Neuronal stem cell (in vitro differentiated cells): ENCODE measurements at regions not wholly inside any gene's neighbourhood (a gene's known extent, or its start where the extent isn't known, plus 50 kb on each side); places are given as distances from the start of the nearest gene placed in this dataset.

Source experiments
- DNase-seq: peaks from one replicate; pipeline ENCODE4 v3.0.0-alpha.2; 2013; ENCODE audit warnings: low spot score
- H2AFZ ChIP-seq: one replicate; pipeline ENCODE4 v1.6.1; 2013; ENCODE audit warnings: mild to moderate bottlenecking, low read length, inconsistent platforms
- H2AK5ac ChIP-seq: 2 replicates; pipeline ENCODE4 v1.6.1; 2013; ENCODE audit warnings: low read depth, mild to moderate bottlenecking, inconsistent platforms, low read length, moderate library complexity, mixed read lengths
- H2BK120ac ChIP-seq: 2 replicates; pipeline ENCODE4 v1.6.1; 2013; ENCODE audit warnings: low read depth, mild to moderate bottlenecking, inconsistent platforms, low read length, moderate library complexity, mixed read lengths
- H2BK12ac ChIP-seq: one replicate; pipeline ENCODE4 v1.6.1; 2013; ENCODE audit warnings: low read length, inconsistent platforms
- H2BK15ac ChIP-seq: 2 replicates; pipeline ENCODE4 v1.6.1; 2013; ENCODE audit warnings: mild to moderate bottlenecking, low read length, inconsistent platforms, mixed read lengths
- H2BK5ac ChIP-seq: one replicate; pipeline ENCODE4 v1.6.1; 2013; ENCODE audit warnings: inconsistent platforms, mild to moderate bottlenecking, low read length, moderate library complexity
- H3K14ac ChIP-seq: one replicate; pipeline ENCODE4 v1.6.1; 2013; ENCODE audit warnings: low read length, inconsistent platforms
- H3K18ac ChIP-seq: 2 replicates; pipeline ENCODE4 v1.6.1; 2013; ENCODE audit warnings: low read length, inconsistent platforms
- H3K23ac ChIP-seq: 2 replicates; pipeline ENCODE4 v1.6.1; 2013; ENCODE audit warnings: low read depth, mild to moderate bottlenecking, mixed read lengths, low read length, inconsistent platforms; ENCODE audit not compliant: poor library complexity
- H3K27ac ChIP-seq: replicated peaks from 3 replicates; pipeline ENCODE4 v1.5.1; 2013; ENCODE audit warnings: low read length, inconsistent platforms
- H3K27me3 ChIP-seq, 3 experiments: 2 replicates each; pipeline ENCODE4 v1.6.1; 2013; ENCODE audit warnings: low read length in 3 of 3, mild to moderate bottlenecking in 2 of 3, inconsistent platforms in 1 of 3, low read depth in 1 of 3, mixed read lengths in 1 of 3, moderate library complexity in 1 of 3; ENCODE audit not compliant: control insufficient read depth in 3 of 3, insufficient read depth in 3 of 3
- H3K36me3 ChIP-seq, 2 donors: replicated peaks in 1 of 2; 2 replicates each; pipeline ENCODE4 v1.6.1; 2013; ENCODE audit warnings: low read length in 2 of 2; ENCODE audit not compliant: control insufficient read depth in 2 of 2, insufficient read depth in 2 of 2
- H3K4ac ChIP-seq: 2 replicates; pipeline ENCODE4 v1.6.1; 2013; ENCODE audit warnings: inconsistent platforms, mild to moderate bottlenecking, low read length, moderate library complexity
- H3K4me1 ChIP-seq, 2 donors: 1 replicate in 1 of 2; 2 replicates in 1 of 2; pipeline ENCODE4 v1.6.1; 2013; ENCODE audit warnings: low read length in 2 of 2, low read depth in 1 of 2; ENCODE audit not compliant: control insufficient read depth in 2 of 2, insufficient read depth in 1 of 2
- H3K4me2 ChIP-seq: one replicate; pipeline ENCODE4 v1.6.1; 2013; ENCODE audit warnings: mild to moderate bottlenecking, low read length, inconsistent platforms; ENCODE audit not compliant: insufficient read depth, poor library complexity, severe bottlenecking
- H3K4me3 ChIP-seq, 2 donors: 2 replicates each; pipeline ENCODE4 v1.5.1; 2013; ENCODE audit warnings: low read length in 2 of 2, mild to moderate bottlenecking in 2 of 2, inconsistent platforms in 1 of 2, moderate library complexity in 1 of 2
- H3K79me1 ChIP-seq: one replicate; pipeline ENCODE4 v1.6.1; 2013; ENCODE audit warnings: low read depth, mild to moderate bottlenecking, inconsistent platforms, low read length, moderate library complexity
- H3K9ac ChIP-seq: one replicate; pipeline ENCODE4 v1.6.1; 2013; ENCODE audit warnings: mild to moderate bottlenecking, low read depth, low read length, inconsistent platforms; ENCODE audit not compliant: poor library complexity
- H3K9me3 ChIP-seq, 2 donors: replicated peaks in 1 of 2; 2 replicates each; pipeline versions ENCODE3 to v1.6.1; 2013; ENCODE audit warnings: low read length in 2 of 2, mild to moderate bottlenecking in 2 of 2, inconsistent platforms in 1 of 2, low read depth in 1 of 2, mixed read lengths in 1 of 2, moderate library complexity in 1 of 2; ENCODE audit not compliant: control insufficient read depth in 2 of 2, insufficient read depth in 1 of 2
- H4K8ac ChIP-seq: one replicate; pipeline ENCODE4 v1.6.1; 2013; ENCODE audit warnings: low read depth, mild to moderate bottlenecking, inconsistent platforms, low read length, moderate library complexity
- H4K91ac ChIP-seq: one replicate; pipeline ENCODE4 v1.6.1; 2013; ENCODE audit warnings: low read length, low read depth, mild to moderate bottlenecking, inconsistent platforms; ENCODE audit not compliant: poor library complexity
- WGBS, 2 donors: extraction: QIAGEN DNeasy Blood & Tissue Kit; methylation state at CpG; one replicate each; pipeline ENCODE4 v1.1.7; 2013; ENCODE audit warnings: missing lambda C conversion rate in 2 of 2, mixed read lengths in 1 of 2; ENCODE audit not compliant: insufficient read length in 2 of 2, insufficient replicate concordance in 1 of 2; ENCODE audit errors: extremely low coverage in 2 of 2; 5-methylcytosine and 5-hydroxymethylcytosine counted together

GRCh38 chr15:88730751-88731150 lies 72.5 kb upstream of the ACAN start:
- Histone ChIP-seq H3K36me3 (no peaks in the 10 kb centered on the region), H3K18ac (no peak overlapping the region), H2BK120ac (no peak overlapping the region), H3K4me2 (no peak overlapping the region), H3K4me1 (no peaks in the 10 kb centered on the region), H4K91ac (no peak overlapping the region), H3K9me3 (peaks cover 0 to 2% of the 10 kb centered on the region in 2 donors), H2BK15ac (no peak overlapping the region), H3K27me3 (peaks cover 0 to 6% (median 0%) of the 10 kb centered on the region in 3 experiments), H3K4ac (no peak overlapping the region), H3K14ac (no peak overlapping the region), H2AFZ (no peak overlapping the region), H3K4me3 (no peak overlapping the region), H2BK5ac (no peak overlapping the region), H3K23ac (no peak overlapping the region), H3K27ac (no peak overlapping the region), H3K79me1 (no peaks in the 10 kb centered on the region), H4K8ac (no peak overlapping the region), H3K9ac (no peak overlapping the region), H2BK12ac (no peak overlapping the region), H2AK5ac (no peak overlapping the region)
- no CpG with 5 or more reads among the region's 3 CpGs for WGBS, 2 donors
- no peak for DNase-seq

- Histone ChIP-seq H3K4me3 (no peak overlapping the region), H3K18ac (no peak overlapping the region), H2BK15ac (no peak overlapping the region), H3K23ac (no peak overlapping the region), H2BK5ac (no peak overlapping the region), H3K4me1 (peaks cover 0 to 3% of the 10 kb centered on the region in 2 donors), H3K4me2 (no peak overlapping the region), H3K27ac (no peak overlapping the region), H3K14ac (no peak overlapping the region), H2BK120ac (no peak overlapping the region), H3K9me3 (peaks cover 0 to 2% of the 10 kb centered on the region in 2 donors), H3K36me3 (no peaks in the 10 kb centered on the region), H2BK12ac (no peak overlapping the region), H3K79me1 (no peaks in the 10 kb centered on the region), H2AFZ (no peak overlapping the region), H4K8ac (no peak overlapping the region), H3K27me3 (no peaks in the 10 kb centered on the region), H3K9ac (no peak overlapping the region), H3K4ac (no peak overlapping the region), H4K91ac (no peak overlapping the region), H2AK5ac (no peak overlapping the region)
- no CpG with 5 or more reads among the region's 1 CpG for WGBS, 2 donors
- DNase-seq, result no peak
Observed at GRCh38 chr15:88735212-88735611, 68.0 kb upstream of the ACAN start.

DNA sequence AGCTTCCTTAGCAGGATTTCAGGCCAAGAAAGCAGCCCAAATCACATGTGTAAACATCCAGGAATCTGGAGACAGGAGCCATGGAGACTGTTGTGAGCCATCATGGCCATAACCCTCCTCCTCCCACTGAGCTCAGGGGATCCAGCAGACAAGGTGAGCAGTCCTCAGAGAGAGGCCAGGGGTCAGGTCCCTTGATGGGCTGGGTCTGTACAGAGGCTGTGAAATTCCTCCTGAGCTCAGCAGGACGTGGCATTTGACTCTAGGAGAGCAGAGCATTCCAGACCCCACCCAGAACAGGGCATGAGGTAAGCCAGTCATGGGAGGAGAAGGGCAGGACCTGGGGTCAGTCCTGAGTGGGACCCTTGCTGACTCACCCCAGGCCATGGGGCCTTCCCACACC lies 67.0 kb upstream of the ACAN start:
- whole genome bisulfite sequencing, 2 donors, result no CpG with 5 or more reads among the region's 1 CpG

GRCh38 chr15:88738796-88739195 lies 64.4 kb upstream of the ACAN start:
- WGBS, 2 donors, result no CpG with 5 or more reads among the region's 4 CpGs
- H2AK5ac ChIP-seq, result no peak overlapping the region
- no peak for DNase-seq
- H3K4me3 ChIP-seq, result no peak overlapping the region
- H3K27me3 ChIP-seq, result peaks cover 0 to 2% (median 0%) of the 10 kb centered on the region in 3 experiments
- H3K9ac ChIP-seq, result no peak overlapping the region
- no peaks in the 10 kb centered on the region for H3K36me3 ChIP-seq
- no peak overlapping the region for H3K27ac ChIP-seq
- no peak overlapping the region for H3K4ac ChIP-seq
- no peak overlapping the region for H4K91ac ChIP-seq
- H3K23ac ChIP-seq, result no peak overlapping the region
- H2BK15ac ChIP-seq, result no peak overlapping the region
- no peak overlapping the region for H2BK5ac ChIP-seq
- no peak overlapping the region for H2BK120ac ChIP-seq
- no peak overlapping the region for H3K18ac ChIP-seq
- H3K14ac ChIP-seq, result no peak overlapping the region
- peaks cover 0 to 3% of the 10 kb centered on the region in 2 donors for H3K4me1 ChIP-seq
- H3K4me2 ChIP-seq, result no peak overlapping the region
- H3K79me1 ChIP-seq, result no peaks in the 10 kb centered on the region
- H4K8ac ChIP-seq, result no peak overlapping the region
- peaks cover 0 to 2% of the 10 kb centered on the region in 2 donors for H3K9me3 ChIP-seq
- no peak overlapping the region for H2AFZ ChIP-seq
- no peak overlapping the region for H2BK12ac ChIP-seq

More for the DNA sequence above, 67.0 kb upstream of the ACAN start:
- Histone ChIP-seq H3K27me3 (no peaks in the 10 kb centered on the region), H3K4me2 (no peak overlapping the region), H4K8ac (no peak overlapping the region), H3K18ac (no peak overlapping the region), H3K79me1 (no peaks in the 10 kb centered on the region), H3K4me3 (no peak overlapping the region), H3K9ac (no peak overlapping the region), H3K9me3 (peaks cover 0 to 2% of the 10 kb centered on the region in 2 donors), H2BK5ac (no peak overlapping the region), H3K4ac (no peak overlapping the region), H3K23ac (no peak overlapping the region), H2AK5ac (no peak overlapping the region), H2BK15ac (no peak overlapping the region), H3K27ac (no peak overlapping the region), H2AFZ (no peak overlapping the region), H3K4me1 (peaks cover 0 to 3% of the 10 kb centered on the region in 2 donors), H4K91ac (no peak overlapping the region), H2BK120ac (no peak overlapping the region), H2BK12ac (no peak overlapping the region), H3K36me3 (no peaks in the 10 kb centered on the region), H3K14ac (no peak overlapping the region)
- DNase-seq, result no peak
